ENCODE measurements at regions not wholly inside any gene's neighbourhood (a gene's known extent, or its start where the extent isn't known, plus 50 kb on each side); places are given as distances from the start of the nearest gene placed in this dataset.
"Not testable (repeated sequence)": the region's sequence is repeated elsewhere in the genome, so short reads cannot be mapped to it uniquely, and the experiment has no call there.

- in situ Hi-C loops (cut with HindIII; ENCODE audit: low sequenced_read_pairs) = not testable (repeated sequence)
These were observed 712.4 kb downstream of the JRKL start for GRCh38 chr11:97102180-97102579.

GRCh38 chr11:97107604-97108003, 717.8 kb downstream of the JRKL start:
- in situ Hi-C loops (cut with HindIII; ENCODE audit: low sequenced_read_pairs) = no loop called here

- in situ Hi-C loops (cut with HindIII; ENCODE audit: low sequenced_read_pairs) = no loop called here
These were observed 719.3 kb downstream of the JRKL start for GRCh38 chr11:97109078-97109477.

GRCh38 chr11:97110376-97110775, 720.6 kb downstream of the JRKL start:
- in situ Hi-C loops (cut with HindIII; ENCODE audit: low sequenced_read_pairs) = no loop called here

GRCh38 chr11:97111559-97111958, 721.7 kb downstream of the JRKL start:
- in situ Hi-C loops (cut with HindIII; ENCODE audit: low sequenced_read_pairs) = no loop called here

- in situ Hi-C loops (cut with HindIII; ENCODE audit: low sequenced_read_pairs) = no loop called here
These were observed 728.9 kb downstream of the JRKL start for GRCh38 chr11:97118614-97119200.

GRCh38 chr11:97123237-97123636, 733.4 kb downstream of the JRKL start:
- in situ Hi-C loops (cut with HindIII; ENCODE audit: low sequenced_read_pairs) = no loop called here

GRCh38 chr11:97136067-97136466, 746.3 kb downstream of the JRKL start:
- in situ Hi-C loops (cut with HindIII; ENCODE audit: low sequenced_read_pairs) = no loop called here

- in situ Hi-C loops (cut with HindIII; ENCODE audit: low sequenced_read_pairs) = no loop called here
These were observed 751.2 kb downstream of the JRKL start for GRCh38 chr11:97140885-97141494.

GRCh38 chr11:97143463-97143862, 753.6 kb downstream of the JRKL start:
- in situ Hi-C loops (cut with HindIII; ENCODE audit: low sequenced_read_pairs) = no loop called here

GRCh38 chr11:97149741-97150140, 759.9 kb downstream of the JRKL start:
- in situ Hi-C loops (cut with HindIII; ENCODE audit: low sequenced_read_pairs) = no loop called here

GRCh38 chr11:97157221-97157740, 767.5 kb downstream of the JRKL start:
- in situ Hi-C loops (cut with HindIII; ENCODE audit: low sequenced_read_pairs) = no loop called here

- in situ Hi-C loops (cut with HindIII; ENCODE audit: low sequenced_read_pairs) = no loop called here
These were observed 768.4 kb downstream of the JRKL start for GRCh38 chr11:97158243-97158642.

- in situ Hi-C loops (cut with HindIII; ENCODE audit: low sequenced_read_pairs) = no loop called here
These were observed 773.9 kb downstream of the JRKL start for GRCh38 chr11:97163631-97164191.

- in situ Hi-C loops (cut with HindIII; ENCODE audit: low sequenced_read_pairs) = no loop called here
These were observed 812.2 kb downstream of the JRKL start for GRCh38 chr11:97201743-97202612.

GRCh38 chr11:97202613-97203292, 812.9 kb downstream of the JRKL start:
- in situ Hi-C loops (cut with HindIII; ENCODE audit: low sequenced_read_pairs) = no loop called here

- in situ Hi-C loops (cut with HindIII; ENCODE audit: low sequenced_read_pairs) = no loop called here
These were observed 828.2 kb downstream of the JRKL start for GRCh38 chr11:97218011-97218410.

GRCh38 chr11:97223647-97224046, 833.8 kb downstream of the JRKL start:
- in situ Hi-C loops (cut with HindIII; ENCODE audit: low sequenced_read_pairs) = no loop called here

- in situ Hi-C loops (cut with HindIII; ENCODE audit: low sequenced_read_pairs) = no loop called here
These were observed 834.6 kb downstream of the JRKL start for GRCh38 chr11:97224396-97224795.

- in situ Hi-C loops (cut with HindIII; ENCODE audit: low sequenced_read_pairs) = no loop called here
These were observed 836.0 kb downstream of the JRKL start for GRCh38 chr11:97225794-97226193.

- in situ Hi-C loops (cut with HindIII; ENCODE audit: low sequenced_read_pairs) = no loop called here
These were observed 840.1 kb downstream of the JRKL start for GRCh38 chr11:97229936-97230335.

All from DLD1 (cell line).